ENCODE measurements at regions not wholly inside any gene's neighbourhood (a gene's known extent, or its start where the extent isn't known, plus 50 kb on each side); places are given as distances from the start of the nearest gene placed in this dataset.

DNA sequence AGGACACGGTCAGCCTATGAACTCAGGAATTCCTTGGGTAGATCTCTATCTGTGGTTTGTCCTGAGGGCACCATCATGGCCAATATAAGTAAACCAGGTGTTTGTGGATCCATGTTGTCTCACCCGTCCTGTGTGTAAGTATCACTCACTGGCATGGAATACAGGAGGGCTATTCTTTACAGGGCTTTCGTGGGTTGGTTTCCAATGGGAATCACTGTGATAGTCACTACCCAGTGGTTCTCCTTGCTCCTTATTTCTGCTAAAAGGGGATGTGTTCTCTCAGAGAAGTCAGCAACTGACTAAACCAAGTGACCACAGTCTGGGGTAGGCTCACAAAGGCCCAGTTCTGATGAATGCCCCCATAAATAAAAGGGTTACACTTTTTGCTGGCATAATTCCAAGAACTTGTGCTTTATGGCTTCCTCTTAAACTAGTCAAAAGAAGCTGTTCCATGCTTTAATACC lies 236.7 kb upstream of the JADE1 start:
- TF ChIP-seq, protein P1, sequence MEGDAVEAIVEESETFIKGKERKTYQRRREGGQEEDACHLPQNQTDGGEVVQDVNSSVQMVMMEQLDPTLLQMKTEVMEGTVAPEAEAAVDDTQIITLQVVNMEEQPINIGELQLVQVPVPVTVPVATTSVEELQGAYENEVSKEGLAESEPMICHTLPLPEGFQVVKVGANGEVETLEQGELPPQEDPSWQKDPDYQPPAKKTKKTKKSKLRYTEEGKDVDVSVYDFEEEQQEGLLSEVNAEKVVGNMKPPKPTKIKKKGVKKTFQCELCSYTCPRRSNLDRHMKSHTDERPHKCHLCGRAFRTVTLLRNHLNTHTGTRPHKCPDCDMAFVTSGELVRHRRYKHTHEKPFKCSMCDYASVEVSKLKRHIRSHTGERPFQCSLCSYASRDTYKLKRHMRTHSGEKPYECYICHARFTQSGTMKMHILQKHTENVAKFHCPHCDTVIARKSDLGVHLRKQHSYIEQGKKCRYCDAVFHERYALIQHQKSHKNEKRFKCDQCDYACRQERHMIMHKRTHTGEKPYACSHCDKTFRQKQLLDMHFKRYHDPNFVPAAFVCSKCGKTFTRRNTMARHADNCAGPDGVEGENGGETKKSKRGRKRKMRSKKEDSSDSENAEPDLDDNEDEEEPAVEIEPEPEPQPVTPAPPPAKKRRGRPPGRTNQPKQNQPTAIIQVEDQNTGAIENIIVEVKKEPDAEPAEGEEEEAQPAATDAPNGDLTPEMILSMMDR (IDR thresholded peaks at IDR 0.05): no peak
- no peaks in the 10 kb centered on the region for H3K9me3 ChIP-seq (ENCODE audit: control insufficient read depth, insufficient read depth, low read length)
- ATAC-seq: no peak
- H3K27ac ChIP-seq (ENCODE audit: low read length): no peak overlapping the region
- DNase-seq: no peak
- peaks cover 0 to 5% of the 10 kb centered on the region in 2 donors for H3K27me3 Mint-ChIP-seq (ENCODE audit: low read depth in 2 of 2)
- H3K4me3 Mint-ChIP-seq: no peak overlapping the region
- no peak overlapping the region for H3K27ac Mint-ChIP-seq
- WGBS (ENCODE audit: insufficient coverage): 87% methylated on average over 3 of the region's 3 CpGs
- no peak overlapping the region for H3K4me3 ChIP-seq (ENCODE audit: low read length)
- H3K4me1 Mint-ChIP-seq: no peaks in the 10 kb centered on the region
- no peaks in the 10 kb centered on the region for H3K27me3 ChIP-seq (ENCODE audit: control insufficient read depth, insufficient read depth, low read length)
- no peaks in the 10 kb centered on the region for H3K36me3 ChIP-seq (ENCODE audit: control insufficient read depth, insufficient read depth, low read length)
- H3K4me1 ChIP-seq (ENCODE audit: control insufficient read depth, insufficient read depth, low read length): no peaks in the 10 kb centered on the region
- H3K36me3 Mint-ChIP-seq: no peaks in the 10 kb centered on the region
- intact Hi-C loops (cut with micrococcal nuclease): no loop called here
- no peaks in the 10 kb centered on the region for H3K9me3 Mint-ChIP-seq

DNA sequence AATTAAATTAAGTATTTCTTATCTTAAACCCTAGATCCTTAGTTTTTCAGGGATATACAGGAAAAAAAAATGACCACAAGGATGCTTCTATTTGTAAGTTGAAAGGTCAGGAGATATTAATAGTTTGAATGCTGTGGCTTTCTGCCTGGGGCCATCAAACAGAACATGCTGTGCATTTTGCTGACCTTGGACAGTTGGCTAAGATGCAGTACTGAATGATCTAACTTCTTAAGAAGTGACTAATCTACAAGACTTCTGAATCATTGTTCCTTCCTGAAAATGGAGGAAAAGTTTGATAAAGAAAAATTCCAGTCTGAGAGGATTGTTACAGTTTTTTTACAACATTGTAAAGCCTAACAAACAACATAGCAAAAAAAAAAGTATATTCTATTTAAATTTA lies 237.8 kb upstream of the JADE1 start:
- no peak overlapping the region for H3K27ac ChIP-seq (ENCODE audit: low read length)
- no peak overlapping the region for H3K4me3 ChIP-seq (ENCODE audit: low read length)
- intact Hi-C loops (cut with micrococcal nuclease): no loop called here
- no peaks in the 10 kb centered on the region for H3K36me3 Mint-ChIP-seq
- ATAC-seq (no peak), DNase-seq (no peak)
- no peaks in the 10 kb centered on the region for H3K9me3 ChIP-seq (ENCODE audit: control insufficient read depth, insufficient read depth, low read length)
- TF ChIP-seq, protein P1 (IDR thresholded peaks at IDR 0.05): no peak
- no peaks in the 10 kb centered on the region for H3K36me3 ChIP-seq (ENCODE audit: control insufficient read depth, insufficient read depth, low read length)
- H3K9me3 Mint-ChIP-seq: no peaks in the 10 kb centered on the region
- no peaks in the 10 kb centered on the region for H3K27me3 ChIP-seq (ENCODE audit: control insufficient read depth, insufficient read depth, low read length)
- H3K4me1 Mint-ChIP-seq: no peaks in the 10 kb centered on the region
- H3K4me3 Mint-ChIP-seq: no peak overlapping the region
- H3K27ac Mint-ChIP-seq: no peak overlapping the region
- H3K4me1 ChIP-seq (ENCODE audit: control insufficient read depth, insufficient read depth, low read length): no peaks in the 10 kb centered on the region
- H3K27me3 Mint-ChIP-seq (ENCODE audit: low read depth in 2 of 2): peaks cover 0 to 5% of the 10 kb centered on the region in 2 donors

DNA sequence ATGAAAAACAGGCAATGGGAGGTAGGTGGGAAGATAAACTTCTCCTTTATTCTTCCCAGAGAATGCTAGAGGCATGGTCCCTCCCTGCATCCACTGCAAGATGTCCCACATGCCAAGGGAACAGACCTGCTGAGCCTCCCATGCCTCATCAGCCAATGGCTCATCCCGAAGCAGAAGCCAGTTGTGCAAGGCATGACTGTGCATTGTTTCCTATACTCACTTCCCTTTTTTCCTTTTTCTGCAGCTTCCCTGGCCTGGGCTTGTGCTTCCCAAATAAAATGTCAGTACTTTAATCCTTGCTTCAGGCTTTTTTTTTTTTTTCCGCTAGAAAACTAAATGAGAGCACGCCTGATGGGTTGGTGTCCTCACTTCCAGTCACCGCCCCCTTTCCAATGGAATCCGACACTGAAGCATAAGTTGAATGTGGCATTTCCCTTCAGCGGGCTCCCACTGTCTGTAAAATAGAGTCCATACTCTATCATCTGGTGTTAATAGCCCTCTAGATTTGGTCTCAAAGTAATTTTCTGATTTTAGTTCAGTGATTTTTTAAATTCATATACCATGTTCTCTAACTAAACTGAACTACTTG lies 239.0 kb upstream of the JADE1 start:
- H3K36me3 ChIP-seq (ENCODE audit: control insufficient read depth, insufficient read depth, low read length): no peaks in the 10 kb centered on the region
- no peaks in the 10 kb centered on the region for H3K36me3 Mint-ChIP-seq
- ATAC-seq: no peak
- no peaks in the 10 kb centered on the region for H3K9me3 ChIP-seq (ENCODE audit: control insufficient read depth, insufficient read depth, low read length)
- H3K4me3 ChIP-seq (ENCODE audit: low read length): no peak overlapping the region
- no peaks in the 10 kb centered on the region for H3K4me1 Mint-ChIP-seq
- no peaks in the 10 kb centered on the region for H3K27me3 ChIP-seq (ENCODE audit: control insufficient read depth, insufficient read depth, low read length)
- no peaks in the 10 kb centered on the region for H3K9me3 Mint-ChIP-seq
- H3K27ac Mint-ChIP-seq: no peak overlapping the region
- TF ChIP-seq, protein P1 (IDR thresholded peaks at IDR 0.05): no peak
- 83% methylated on average over 6 of the region's 6 CpGs for whole genome bisulfite sequencing (ENCODE audit: insufficient coverage)
- intact Hi-C loops (cut with micrococcal nuclease): no loop called here
- no peak for DNase-seq
- no peak overlapping the region for H3K27ac ChIP-seq (ENCODE audit: low read length)
- no peak overlapping the region for H3K4me3 Mint-ChIP-seq
- peaks cover 0 to 5% of the 10 kb centered on the region in 2 donors for H3K27me3 Mint-ChIP-seq (ENCODE audit: low read depth in 2 of 2)
- H3K4me1 ChIP-seq (ENCODE audit: control insufficient read depth, insufficient read depth, low read length): no peaks in the 10 kb centered on the region

DNA sequence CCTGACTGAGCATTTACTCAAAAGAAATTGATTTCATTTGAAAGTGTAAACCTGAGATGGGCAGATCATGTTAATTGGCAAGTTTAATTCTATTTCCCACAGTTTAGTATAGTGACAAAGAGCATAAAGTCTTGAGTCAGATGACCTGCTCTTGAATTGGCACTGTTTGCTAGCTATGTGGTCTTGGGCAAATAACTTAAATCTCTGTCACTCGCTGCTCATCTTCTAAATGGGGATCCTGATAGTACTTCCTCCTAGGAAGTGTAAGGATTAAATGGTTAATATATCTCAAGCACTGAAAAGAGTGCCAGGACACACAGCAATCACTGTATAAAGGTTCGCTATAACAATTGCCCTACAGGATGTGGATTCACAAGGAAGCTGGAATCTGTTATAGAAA lies 242.8 kb upstream of the JADE1 start:
- no peak for ATAC-seq
- Mint-ChIP-seq H3K4me3 (no peak overlapping the region), H3K27me3 (ENCODE audit: low read depth in 2 of 2) (peaks cover 0 to 5% of the 10 kb centered on the region in 2 donors), H3K27ac (no peak overlapping the region), H3K36me3 (no peaks in the 10 kb centered on the region), H3K9me3 (no peaks in the 10 kb centered on the region), H3K4me1 (no peaks in the 10 kb centered on the region)
- WGBS (ENCODE audit: insufficient coverage): 96% methylated on average over 2 of the region's 2 CpGs
- intact Hi-C loops (cut with micrococcal nuclease): no loop called here
- TF ChIP-seq, protein P1 (IDR thresholded peaks at IDR 0.05): no peak
- Histone ChIP-seq H3K4me1 (ENCODE audit: control insufficient read depth, insufficient read depth, low read length) (no peaks in the 10 kb centered on the region), H3K27me3 (ENCODE audit: control insufficient read depth, insufficient read depth, low read length) (no peaks in the 10 kb centered on the region), H3K27ac (ENCODE audit: low read length) (no peak overlapping the region), H3K4me3 (ENCODE audit: low read length) (no peak overlapping the region), H3K36me3 (ENCODE audit: control insufficient read depth, insufficient read depth, low read length) (no peaks in the 10 kb centered on the region), H3K9me3 (ENCODE audit: control insufficient read depth, insufficient read depth, low read length) (no peaks in the 10 kb centered on the region)
- DNase-seq: no peak
